ENCODE measurements at regions not wholly inside any gene's neighbourhood (a gene's known extent, or its start where the extent isn't known, plus 50 kb on each side); places are given as distances from the start of the nearest gene placed in this dataset.

- TF ChIP-seq, protein P1, sequence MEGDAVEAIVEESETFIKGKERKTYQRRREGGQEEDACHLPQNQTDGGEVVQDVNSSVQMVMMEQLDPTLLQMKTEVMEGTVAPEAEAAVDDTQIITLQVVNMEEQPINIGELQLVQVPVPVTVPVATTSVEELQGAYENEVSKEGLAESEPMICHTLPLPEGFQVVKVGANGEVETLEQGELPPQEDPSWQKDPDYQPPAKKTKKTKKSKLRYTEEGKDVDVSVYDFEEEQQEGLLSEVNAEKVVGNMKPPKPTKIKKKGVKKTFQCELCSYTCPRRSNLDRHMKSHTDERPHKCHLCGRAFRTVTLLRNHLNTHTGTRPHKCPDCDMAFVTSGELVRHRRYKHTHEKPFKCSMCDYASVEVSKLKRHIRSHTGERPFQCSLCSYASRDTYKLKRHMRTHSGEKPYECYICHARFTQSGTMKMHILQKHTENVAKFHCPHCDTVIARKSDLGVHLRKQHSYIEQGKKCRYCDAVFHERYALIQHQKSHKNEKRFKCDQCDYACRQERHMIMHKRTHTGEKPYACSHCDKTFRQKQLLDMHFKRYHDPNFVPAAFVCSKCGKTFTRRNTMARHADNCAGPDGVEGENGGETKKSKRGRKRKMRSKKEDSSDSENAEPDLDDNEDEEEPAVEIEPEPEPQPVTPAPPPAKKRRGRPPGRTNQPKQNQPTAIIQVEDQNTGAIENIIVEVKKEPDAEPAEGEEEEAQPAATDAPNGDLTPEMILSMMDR (IDR thresholded peaks at IDR 0.05): no peak
- no peak for TF ChIP-seq POLR2A (IDR thresholded peaks at IDR 0.05)
These were observed 114.9 kb upstream of the ATP10B start for GRCh38 chr5:160966921-160967320.

Measured in adrenal gland (tissue), 5 donors.